GM18502 (cell line): ENCODE measurements at regions not wholly inside any gene's neighbourhood (a gene's known extent, or its start where the extent isn't known, plus 50 kb on each side); places are given as distances from the start of the nearest gene placed in this dataset.
"Not testable (repeated sequence)": the region's sequence is repeated elsewhere in the genome, so short reads cannot be mapped to it uniquely, and the experiment has no call there.

Experiments
- ATAC-seq: cut with Tn5 transposase; IDR thresholded peaks from one replicate; pipeline ENCODE4 v1.9.1; 2021; ENCODE audit warnings: mild to moderate bottlenecking; ENCODE audit not compliant: unreplicated experiment, poor library complexity

DNA sequence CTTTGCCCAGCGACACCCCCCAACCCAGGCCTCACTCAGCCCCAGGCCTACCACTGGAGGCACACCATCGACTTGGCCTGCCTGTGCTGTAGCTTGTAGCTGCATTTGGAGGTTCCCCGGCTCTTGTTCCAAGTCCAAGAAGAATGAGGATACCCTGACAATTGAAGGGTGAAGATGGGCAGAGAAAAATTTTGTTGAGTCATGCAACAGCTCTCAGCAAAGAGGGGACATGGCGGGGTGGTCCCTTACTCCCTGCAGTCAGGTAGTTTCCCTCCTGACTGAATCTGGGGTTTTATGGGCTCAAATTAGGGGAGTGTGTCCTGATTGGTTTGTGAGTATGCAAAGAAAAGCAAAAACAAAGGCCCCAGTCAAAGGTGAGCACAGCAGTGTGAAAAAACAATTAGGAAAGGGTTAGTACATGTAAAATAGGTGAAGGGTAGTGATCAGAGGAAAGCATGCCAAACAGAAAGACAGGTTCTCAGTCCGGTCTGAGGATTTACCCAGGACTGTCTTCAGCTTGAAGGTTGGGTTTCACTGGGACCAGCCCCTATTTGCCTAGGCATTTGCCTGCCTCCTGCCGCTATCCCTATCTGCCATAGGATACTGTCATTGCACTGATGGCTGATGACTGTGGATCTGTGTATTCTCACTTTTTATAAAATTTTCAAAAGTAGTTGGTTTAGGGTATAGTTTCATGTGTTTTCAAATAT lies 316.4 kb upstream of the RND3 start:
- no peak for ATAC-seq

DNA sequence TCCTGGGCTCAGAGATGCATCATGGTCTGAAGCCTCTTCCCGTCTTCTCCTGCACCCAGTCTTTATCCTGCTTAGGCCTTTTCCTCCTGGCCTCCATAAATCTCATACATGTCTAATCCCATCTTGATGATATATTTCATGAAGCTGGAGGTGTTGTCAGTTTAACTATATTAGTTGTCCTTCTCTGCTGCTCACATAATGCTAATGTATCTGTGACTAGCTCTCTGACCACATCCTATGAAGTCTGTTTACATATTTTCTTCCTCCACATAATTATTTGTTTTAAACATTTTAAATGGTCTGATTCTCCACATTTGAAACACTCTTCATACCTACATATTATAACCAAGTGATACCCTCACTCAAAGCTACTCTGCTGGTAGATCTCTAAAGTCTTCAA lies 315.2 kb upstream of the RND3 start:
- no peak for ATAC-seq

DNA sequence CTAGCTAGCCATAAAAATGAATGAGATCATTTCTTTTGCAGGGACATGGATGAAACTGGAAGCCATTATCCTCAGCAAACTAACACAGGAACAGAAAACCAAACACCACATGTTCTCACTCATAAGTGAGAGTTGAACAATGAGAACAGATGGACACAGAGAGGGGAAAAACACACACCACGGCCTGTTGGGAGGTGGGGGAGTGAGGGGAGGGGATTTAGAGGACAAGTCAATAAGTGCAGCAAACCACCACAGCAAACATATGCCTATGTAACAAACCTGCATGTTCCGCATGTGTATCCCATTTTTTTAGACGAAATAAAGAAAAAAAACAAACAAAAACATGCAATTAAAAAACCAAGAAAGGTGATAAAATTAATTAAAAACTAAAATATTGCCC lies 308.8 kb upstream of the RND3 start:
- ATAC-seq: not testable (repeated sequence)

DNA sequence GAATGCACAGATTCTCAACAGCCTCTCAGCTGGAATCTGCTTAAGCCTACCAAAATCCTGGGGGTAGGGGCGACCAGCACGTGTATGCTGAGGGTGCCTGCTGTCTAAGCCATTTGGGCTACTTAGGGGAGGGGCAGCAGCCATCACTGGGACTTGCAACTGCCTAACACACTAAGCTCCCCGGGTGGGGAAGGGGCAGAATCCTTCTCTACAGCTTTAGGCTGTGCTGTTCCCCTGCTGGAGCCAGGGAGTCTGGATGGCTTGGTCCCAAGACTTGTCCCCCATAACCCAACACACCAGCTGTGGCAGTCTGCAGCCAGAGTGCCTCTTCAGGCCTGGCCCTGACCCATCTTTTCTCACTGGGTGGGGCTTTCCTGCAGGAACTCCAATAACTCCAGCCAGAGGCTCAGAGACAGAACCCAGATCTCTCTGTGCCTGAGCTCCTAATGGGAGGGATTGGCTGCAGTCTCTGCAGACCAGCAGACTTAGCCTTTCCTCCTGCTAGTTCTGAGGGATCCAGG lies 305.4 kb upstream of the RND3 start:
- no peak for ATAC-seq

DNA sequence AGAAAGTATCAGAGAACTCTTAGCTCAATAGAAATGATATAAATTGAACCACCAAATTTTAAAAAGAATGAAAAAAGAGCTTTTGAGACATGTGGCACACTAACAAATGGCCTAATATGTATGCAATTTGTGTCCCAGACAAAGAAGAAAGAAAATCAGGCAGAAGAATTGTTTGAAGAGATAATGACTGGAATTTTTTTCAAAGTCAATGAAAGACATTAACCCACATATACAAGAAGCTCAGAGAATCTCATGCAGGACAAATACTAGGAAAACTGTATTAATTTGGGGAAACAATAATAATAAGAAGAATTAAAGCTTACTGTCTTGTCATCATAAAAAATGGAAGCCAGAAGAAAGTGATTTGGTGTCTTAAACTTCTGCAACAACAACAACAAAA lies 304.1 kb upstream of the RND3 start:
- ATAC-seq: no peak

DNA sequence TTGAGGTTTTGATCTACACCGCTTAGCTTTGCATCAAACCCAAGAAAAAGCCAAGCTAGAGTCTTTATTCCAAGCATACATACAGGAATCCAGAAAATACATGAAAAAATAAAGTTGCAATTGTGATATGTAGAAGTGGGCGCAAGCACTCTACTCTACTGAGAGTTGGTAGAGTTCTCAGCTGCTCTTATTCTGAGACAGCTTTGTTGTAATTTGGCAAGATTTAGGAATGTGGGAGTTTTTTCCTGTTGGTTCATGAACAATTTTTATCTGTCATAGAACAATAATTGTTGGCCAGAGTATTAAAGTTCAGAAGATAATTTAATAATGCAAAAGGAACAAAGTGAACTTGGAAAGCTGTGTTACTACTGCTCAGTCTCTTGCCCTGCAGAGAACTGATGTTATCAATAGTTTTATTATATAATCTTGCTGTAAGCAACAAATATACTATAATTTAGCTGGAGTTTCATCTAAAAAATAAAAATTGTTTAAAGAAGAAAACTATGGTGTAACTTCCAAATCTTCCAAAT lies 302.0 kb upstream of the RND3 start:
- no peak for ATAC-seq

DNA sequence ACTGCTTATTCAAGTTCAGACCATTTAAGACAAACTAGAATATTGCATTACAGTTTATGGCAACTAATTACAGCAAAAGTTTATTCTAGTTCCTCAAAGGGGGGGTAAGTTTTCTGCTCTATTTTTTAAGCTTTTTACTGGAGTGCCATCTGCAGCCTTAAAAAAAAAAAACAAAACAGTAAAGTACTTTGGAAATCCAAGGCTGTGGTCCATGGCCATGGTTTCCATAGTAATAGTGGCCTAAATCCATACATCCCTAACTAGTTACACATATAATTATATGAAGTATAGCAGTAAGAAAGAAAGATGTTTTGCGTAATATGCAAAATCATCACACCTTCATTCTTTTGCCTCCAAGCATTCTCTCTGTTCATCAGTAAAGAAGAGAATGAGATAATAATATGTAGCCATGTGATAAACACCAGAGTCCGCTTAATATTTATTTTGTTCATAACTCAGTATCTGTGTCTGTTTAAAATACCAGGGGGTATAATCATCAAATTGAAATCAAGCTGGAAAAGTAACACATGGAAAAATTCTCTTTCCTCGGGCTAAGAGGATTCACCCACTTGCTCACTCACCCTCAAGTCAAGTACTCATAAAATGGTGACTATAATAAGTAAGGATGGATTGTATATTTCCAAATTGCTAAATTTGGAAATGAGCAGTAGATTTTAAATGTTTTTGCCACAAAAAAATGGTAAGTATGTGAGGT lies 301.1 kb upstream of the RND3 start:
- ATAC-seq: no peak

DNA sequence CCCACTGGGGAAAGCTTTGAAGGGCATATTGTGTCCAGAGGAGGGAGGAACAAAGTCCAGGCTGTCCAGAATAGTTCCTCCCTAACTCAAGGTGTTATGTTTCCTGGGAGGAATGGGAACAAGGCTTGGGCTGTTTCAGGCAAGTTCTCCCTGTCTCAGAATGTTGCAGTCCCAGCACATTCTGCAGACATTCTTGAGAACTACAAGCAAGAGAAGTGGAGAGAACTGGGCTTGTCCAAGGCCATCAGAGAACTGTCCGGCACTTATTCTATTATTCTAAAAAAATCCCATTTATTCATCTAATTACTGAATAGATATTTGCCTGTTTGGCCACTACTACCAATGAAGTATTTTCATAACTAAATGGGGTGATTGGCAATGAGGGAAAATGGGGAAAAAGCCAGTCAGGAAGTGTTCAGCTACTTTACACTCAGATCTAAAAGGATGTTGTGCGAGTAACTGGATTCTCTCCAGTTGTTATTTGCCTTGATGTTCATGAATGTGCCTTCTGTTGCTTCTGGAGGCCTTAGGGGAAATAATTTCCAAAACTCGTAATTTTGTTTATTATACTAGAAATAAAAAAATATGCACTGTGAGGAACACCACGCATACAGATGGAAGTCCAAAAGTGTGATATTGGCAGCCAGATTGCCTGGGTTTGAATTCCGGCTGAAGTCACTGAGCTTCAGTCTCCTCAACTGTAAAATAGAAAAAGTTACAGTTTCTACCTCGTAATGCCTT lies 300.1 kb upstream of the RND3 start:
- no peak for ATAC-seq

DNA sequence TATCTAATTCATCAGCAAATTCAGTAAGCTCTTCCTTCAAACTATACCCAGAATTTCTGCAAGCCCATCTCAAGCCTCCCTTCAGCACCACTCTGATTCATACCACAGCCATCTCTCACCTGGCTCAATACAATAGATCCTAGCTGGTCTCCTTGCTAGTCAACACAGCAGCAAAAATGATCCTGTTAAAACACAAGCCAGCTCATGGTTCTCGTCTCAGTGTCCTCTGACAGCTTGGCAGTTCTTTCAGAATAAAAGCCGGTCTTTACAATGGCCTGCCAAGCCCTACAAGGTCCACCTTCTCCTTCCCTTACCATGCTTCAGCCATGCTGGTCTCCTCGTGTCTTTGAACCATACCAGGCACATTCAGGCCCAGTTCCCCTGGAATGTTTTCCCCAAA lies 296.9 kb upstream of the RND3 start:
- no peak for ATAC-seq

DNA sequence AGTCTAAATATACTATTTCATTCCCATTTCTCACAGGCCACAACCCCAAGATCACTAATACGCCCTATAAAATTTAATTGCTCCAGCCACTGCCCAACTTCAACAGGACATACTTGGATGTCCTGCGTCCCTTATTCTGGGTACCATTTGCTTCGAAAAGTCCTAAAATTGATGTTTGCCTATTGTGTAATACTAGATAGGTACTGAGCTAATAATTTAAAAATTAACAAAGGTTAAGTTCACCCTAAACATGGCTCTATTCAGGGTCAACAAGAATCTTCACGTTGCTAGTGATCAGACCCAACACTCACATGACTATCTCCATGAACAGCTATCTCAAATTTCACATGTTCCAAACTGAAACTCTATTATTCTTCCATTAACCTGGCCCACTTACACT lies 296.4 kb upstream of the RND3 start:
- ATAC-seq: no peak

DNA sequence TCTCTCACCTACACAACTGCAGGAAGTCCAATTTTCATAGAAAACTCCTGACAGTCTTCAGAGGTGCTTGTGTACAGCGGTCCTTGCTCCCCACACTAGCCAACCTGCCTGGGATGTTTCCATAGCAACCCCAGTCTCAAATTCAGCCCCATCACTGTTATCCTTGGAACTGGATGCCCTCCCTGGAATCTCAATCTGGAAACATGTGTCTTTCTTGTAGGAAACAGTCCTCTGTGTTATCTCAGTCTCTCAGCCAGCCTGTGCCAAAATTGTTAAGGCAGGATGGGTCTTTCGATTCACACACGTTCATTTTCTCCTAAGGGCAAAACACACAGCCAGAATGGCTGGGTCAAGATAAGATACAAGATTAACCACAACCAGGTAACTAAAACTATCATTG lies 295.5 kb upstream of the RND3 start:
- no peak for ATAC-seq

DNA sequence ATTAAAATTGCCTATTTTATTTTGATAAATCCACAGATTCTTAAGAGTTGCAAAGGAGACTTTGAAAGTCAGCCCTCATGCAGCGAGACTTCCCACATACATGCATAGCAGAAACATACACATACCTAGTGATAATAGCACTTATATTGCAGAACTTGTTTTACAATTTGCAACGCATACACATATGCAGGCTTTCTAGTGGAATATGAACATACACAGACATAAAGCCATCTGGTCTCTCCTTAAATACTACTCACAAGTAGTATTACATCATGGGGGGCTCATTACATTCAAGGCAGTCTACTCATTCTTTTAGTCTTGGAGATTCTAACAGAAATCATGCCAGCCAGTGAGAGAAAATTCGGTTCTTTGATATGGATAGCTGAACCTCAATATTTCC lies 295.1 kb upstream of the RND3 start:
- no peak for ATAC-seq

DNA sequence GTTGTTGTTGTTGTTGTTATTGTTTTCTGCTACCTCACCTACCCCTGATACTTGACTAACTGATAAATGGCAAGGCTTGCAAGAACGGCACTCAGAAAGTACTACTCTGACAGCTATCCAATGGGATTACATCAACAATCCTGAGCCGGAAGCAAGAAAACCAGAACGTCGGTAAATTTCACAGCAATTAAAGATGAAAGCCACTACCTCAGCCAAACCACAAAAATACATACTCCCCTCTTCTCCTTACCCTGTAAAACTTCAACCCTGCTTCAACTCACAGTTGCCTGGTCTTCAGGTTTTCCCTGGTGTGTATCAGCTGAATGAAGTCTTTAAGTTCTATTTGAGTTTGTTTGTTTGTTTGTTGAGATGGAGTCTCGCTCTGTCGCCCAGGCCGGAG lies 293.7 kb upstream of the RND3 start:
- ATAC-seq: no peak

DNA sequence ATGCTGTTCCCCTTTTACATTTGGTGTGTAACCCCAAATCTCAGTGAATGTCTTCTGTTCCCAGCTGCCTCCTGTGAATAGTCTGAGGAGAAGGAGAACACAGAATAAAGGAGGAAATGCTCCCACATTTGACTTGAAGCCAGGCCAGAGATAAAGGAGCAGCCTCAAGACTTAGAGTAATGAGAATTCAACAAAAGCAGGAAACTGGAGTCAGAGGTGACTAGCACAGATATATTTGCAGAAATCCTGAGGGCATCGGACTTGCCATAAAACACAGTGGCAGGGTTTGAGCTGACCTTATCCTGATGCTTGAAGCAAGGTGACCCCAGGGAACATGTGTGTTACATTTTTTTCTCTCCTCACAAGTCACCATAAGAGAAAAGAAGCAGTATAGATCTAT lies 291.4 kb upstream of the RND3 start:
- ATAC-seq: no peak

DNA sequence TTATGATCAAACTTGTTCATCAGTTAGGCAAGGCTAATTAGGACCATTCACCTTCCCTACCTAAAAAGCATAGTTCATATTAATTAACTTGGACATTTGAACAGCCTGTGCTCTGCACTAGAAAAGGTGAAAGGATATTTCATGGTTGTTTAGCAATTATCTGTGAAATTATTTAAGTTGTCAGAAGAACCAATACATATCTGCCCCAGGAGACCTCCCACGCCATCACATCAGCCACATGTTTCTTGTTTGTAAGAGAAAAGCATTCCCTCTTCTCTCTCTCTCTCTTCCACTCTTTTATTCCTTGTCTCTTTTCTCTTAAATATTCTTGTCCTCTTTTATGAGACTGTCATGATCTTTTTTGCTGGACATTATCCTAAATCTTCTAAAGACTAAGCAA lies 282.0 kb upstream of the RND3 start:
- ATAC-seq: no peak

DNA sequence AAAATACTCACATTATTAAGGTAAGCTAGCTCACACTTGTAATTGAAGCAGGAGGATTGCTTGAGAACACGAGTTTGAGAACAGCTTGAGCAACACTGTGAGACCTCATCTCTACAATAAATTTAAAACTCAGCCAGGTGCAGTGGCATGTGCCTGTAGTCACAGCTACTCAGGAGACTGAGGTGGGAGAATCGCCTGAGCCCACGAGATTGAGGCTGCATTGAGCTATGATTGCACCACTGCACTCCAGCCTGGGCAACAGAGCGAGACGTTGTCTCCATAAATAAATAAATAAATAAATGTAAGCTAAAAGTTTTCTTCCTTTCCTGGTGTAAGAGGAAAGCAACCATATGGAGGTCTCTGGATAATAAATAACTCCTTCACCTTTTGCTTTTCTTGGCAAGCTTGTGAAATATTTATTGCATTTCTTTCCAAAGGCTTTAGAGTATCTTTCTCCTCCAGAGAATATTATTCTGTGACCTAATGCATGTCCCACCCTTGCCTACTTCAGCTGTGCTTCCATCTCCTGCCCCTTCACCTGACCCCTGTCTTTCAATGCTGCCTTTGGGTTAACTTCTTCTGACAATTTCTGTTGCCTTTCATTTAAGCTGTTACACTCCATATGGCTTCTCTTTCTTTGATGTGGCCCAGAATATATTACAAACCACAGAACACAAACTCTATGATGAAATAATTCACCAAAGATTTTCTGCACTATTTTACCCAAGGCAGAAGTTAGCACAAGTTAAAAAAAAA lies 280.7 kb upstream of the RND3 start:
- ATAC-seq: no peak

DNA sequence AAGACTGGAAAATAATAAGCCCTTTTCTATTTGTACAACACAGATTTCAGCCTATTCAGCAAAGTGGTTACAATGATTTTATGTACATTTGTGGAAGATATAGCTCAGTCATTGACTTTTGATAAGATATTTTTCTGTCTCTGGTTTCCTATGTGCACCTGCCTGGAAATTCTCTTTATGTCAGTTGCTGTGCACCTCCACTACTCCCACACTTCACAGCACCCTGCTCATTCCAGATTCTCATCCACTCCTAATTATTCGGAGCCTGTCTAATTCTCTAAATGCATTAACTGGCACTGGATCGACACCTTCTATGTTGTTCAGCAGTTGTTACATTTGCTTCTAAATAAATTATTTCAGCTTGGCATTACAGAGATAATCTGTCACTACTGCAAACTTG lies 275.1 kb upstream of the RND3 start:
- ATAC-seq: no peak

DNA sequence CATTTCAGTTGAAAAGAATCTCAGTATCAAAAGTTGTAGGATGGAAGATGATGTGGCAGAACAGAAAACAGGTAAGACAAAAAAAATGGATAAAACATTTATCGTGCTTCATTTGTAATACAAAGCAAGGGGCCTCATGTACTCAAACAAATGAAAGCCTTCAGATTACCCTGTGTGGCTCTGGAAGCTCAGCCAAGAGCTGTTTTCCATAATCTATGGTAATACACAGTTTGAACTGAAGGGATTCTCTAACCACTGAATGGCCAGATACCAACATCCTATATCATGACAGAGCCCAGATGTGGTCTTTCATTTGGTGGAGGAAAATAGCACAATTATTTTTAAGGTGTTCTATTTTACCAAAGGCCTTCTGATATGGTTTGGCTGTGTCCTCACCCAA lies 272.1 kb upstream of the RND3 start:
- no peak for ATAC-seq

DNA sequence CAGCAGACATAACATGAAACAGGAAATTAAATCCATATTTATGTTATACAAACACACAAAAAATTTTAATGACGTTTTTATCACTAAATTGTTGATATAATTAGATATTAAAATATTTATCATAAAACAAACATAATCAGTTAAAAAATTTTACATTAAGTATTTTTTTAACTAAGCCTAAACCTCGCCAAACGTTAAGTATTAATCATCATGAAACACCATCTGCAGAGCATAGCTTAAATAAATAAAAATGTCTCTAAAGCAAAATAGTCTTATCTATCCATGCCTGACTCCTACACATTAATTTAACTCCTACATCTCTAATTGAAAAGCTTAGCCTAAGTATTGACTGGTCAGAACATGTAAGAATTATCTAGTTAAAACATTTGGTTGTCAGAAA lies 271.6 kb upstream of the RND3 start:
- ATAC-seq: no peak

DNA sequence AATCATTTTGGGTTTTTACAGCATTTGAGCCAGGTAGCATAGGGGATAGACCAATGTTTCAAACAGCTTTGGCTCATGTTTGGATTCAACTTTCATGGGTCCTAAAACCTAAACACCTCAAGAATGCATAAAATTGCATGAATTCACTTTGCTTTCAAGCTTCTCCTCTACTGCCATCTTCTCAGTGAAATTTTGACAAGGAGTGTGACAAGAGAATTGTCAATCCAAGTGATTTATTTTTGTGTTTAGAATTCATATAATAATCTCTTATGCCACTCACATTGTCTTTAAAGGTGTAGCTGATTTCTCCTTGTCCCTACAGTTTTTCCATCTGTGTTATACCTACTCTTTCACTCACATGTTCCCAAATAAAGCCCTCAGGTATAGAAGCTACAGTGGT lies 264.8 kb upstream of the RND3 start:
- ATAC-seq: no peak
